HepG2 (cell line): ENCODE measurements at regions not wholly inside any gene's neighbourhood (a gene's known extent, or its start where the extent isn't known, plus 50 kb on each side); places are given as distances from the start of the nearest gene placed in this dataset.

Source experiments
- ATAC-seq: fragments of 200-7000 bp; cut with Tn5 transposase; 3 replicates; pipeline ENCODE4 v1.9.1; 2020; ENCODE audit warnings: mild to moderate bottlenecking, moderate library complexity
- BruUV-seq: library from RNA; stranded (reverse); fragments of 400-500 nt; replicated peaks from 2 replicates; lab custom pipeline; 2021; lab: Mats Ljungman, UMichigan
- CTCF ChIA-PET: fragments of 300-600 bp; formaldehyde crosslinking; extraction: SDS; loops from one replicate; lab custom pipeline; 2021; ENCODE audit warnings: low total read pairs, inconsistent platforms, low intra/inter-chr PET ratio; lab: Yijun Ruan, JAX
- POLR2A ChIA-PET: fragments of 350-600 bp; sonication (Branson Sonifier 250); formaldehyde crosslinking; loops from one replicate; lab custom pipeline; 2020; ENCODE audit warnings: antibody characterized with exemption, inconsistent platforms; lab: Yijun Ruan, JAX
- DNase-seq: peaks from one replicate; pipeline ENCODE4 v3.0.0-alpha.2; 2015; ENCODE audit warnings: low spot score
- FAIRE-seq: peaks from 3 replicates; lab custom pipeline; 2011; peaks lifted over from hg19 to GRCh38; lab: Jason Lieb, UNC
- H2AFZ ChIP-seq: one replicate; pipeline ENCODE4 v1.6.1; 2011; ENCODE audit warnings: low read length, inconsistent platforms
- H3K27ac ChIP-seq: fragments of 300-600 bp; 3 replicates; pipeline ENCODE4 v1.8.0; 2011; ENCODE audit warnings: mixed run types, mild to moderate bottlenecking, mixed read lengths, low read length, inconsistent platforms; ENCODE audit not compliant: insufficient read depth; ENCODE audit errors: extremely low read length
- H3K27me3 ChIP-seq, 2 experiments: fragments of 200-600 bp in 1 of 2; 2 replicates in 1 of 2; 3 replicates in 1 of 2; pipeline versions ENCODE4 v1.6.0 to v1.8.0; 2011; ENCODE audit warnings: low read length in 2 of 2, mild to moderate bottlenecking in 2 of 2, moderate library complexity in 2 of 2, inconsistent platforms in 1 of 2; ENCODE audit not compliant: insufficient read depth in 2 of 2, control insufficient read depth in 1 of 2
- H3K36me3 ChIP-seq, 2 experiments: fragments of 200-600 bp in 1 of 2; replicated peaks in 1 of 2; 2 replicates in 1 of 2; 3 replicates in 1 of 2; pipeline versions ENCODE4 v1.5.1 to v1.8.0; 2011; ENCODE audit warnings: low read length in 2 of 2, inconsistent platforms in 1 of 2; ENCODE audit not compliant: insufficient read depth in 2 of 2, control insufficient read depth in 1 of 2
- H3K4me1 ChIP-seq: 2 replicates; pipeline ENCODE4 v1.5.1; 2012; ENCODE audit warnings: low read length, inconsistent platforms; ENCODE audit not compliant: insufficient read depth
- H3K4me2 ChIP-seq: 2 replicates; pipeline ENCODE4 v1.6.0; 2011; ENCODE audit warnings: low read depth, low read length, inconsistent platforms
- H3K4me3 ChIP-seq, 3 experiments: fragments of 200-600 bp in 1 of 3; sonication (generic), shearing (Covaris generic) in 1 of 3; replicated peaks in 1 of 3; 2 replicates each; pipeline ENCODE4 v1.5.1; 2011 to 2016; ENCODE audit warnings: low read length in 3 of 3, inconsistent platforms in 2 of 3, low read depth in 2 of 3, mild to moderate bottlenecking in 2 of 3, control low read depth in 1 of 3, mixed read lengths in 1 of 3; ENCODE audit not compliant: insufficient read depth in 1 of 3
- H3K79me2 ChIP-seq: one replicate; pipeline ENCODE4 v1.6.1; 2011; ENCODE audit warnings: low read length, inconsistent platforms; ENCODE audit not compliant: insufficient read depth
- H3K9ac ChIP-seq: 2 replicates; pipeline ENCODE4 v1.6.0; 2011; ENCODE audit warnings: mild to moderate bottlenecking, low read depth, low read length, inconsistent platforms; ENCODE audit not compliant: insufficient read depth
- H3K9me3 ChIP-seq: 2 replicates; pipeline ENCODE4 v1.5.1; 2012; ENCODE audit warnings: mild to moderate bottlenecking, low read length
- H4K20me1 ChIP-seq: 2 replicates; pipeline ENCODE4 v1.6.0; 2011; ENCODE audit warnings: inconsistent platforms, mild to moderate bottlenecking, low read length, moderate library complexity; ENCODE audit not compliant: insufficient read depth
- AHR ChIP-seq: IDR thresholded peaks from 2 replicates; pipeline ENCODE4 v1.6.1; 2018; ENCODE audit warnings: missing genetic modification reagents, missing compliant biosample characterization
- BORCS8-MEF2B ChIP-seq: sonication (generic); formaldehyde crosslinking; IDR thresholded peaks from 2 replicates; pipeline ENCODE4 v1.8.0; 2022; ENCODE audit warnings: mild to moderate bottlenecking, missing genetic modification reagents
- NFAT5 ChIP-seq: sonication (generic); formaldehyde crosslinking; IDR thresholded peaks from 2 replicates; pipeline ENCODE4 v1.4.0; 2020; ENCODE audit warnings: missing genetic modification reagents
- SKIL ChIP-seq: sonication (generic); formaldehyde crosslinking; IDR thresholded peaks from 2 replicates; pipeline ENCODE4 v1.8.0; 2022; ENCODE audit warnings: missing genetic modification reagents, mild to moderate bottlenecking, moderate library complexity, borderline replicate concordance
- THAP11 ChIP-seq: IDR thresholded peaks from 2 replicates; pipeline ENCODE4 v1.6.1; 2016; ENCODE audit warnings: missing biosample characterization, missing genetic modification reagents
- ZNF160 ChIP-seq: sonication (generic); formaldehyde crosslinking; IDR thresholded peaks from 2 replicates; pipeline ENCODE4 v1.8.0; 2022; ENCODE audit warnings: mild to moderate bottlenecking, inconsistent platforms, missing genetic modification reagents
- ZNF362 ChIP-seq: sonication (generic); formaldehyde crosslinking; IDR thresholded peaks from 2 replicates; pipeline ENCODE4 v1.4.0; 2020; ENCODE audit warnings: missing genetic modification reagents, mild to moderate bottlenecking, borderline replicate concordance
- ZNF687 ChIP-seq: sonication (generic); formaldehyde crosslinking; IDR thresholded peaks from 2 replicates; pipeline ENCODE4 v1.5.1; 2020; ENCODE audit warnings: mild to moderate bottlenecking, missing genetic modification reagents, moderate library complexity
- ZNF883 ChIP-seq: sonication (generic); formaldehyde crosslinking; IDR thresholded peaks from 2 replicates; pipeline ENCODE4 v1.5.1; 2020; ENCODE audit warnings: mild to moderate bottlenecking, missing genetic modification reagents; ENCODE audit errors: not compliant biosample characterization
- ZSCAN22 ChIP-seq: sonication (generic); formaldehyde crosslinking; IDR thresholded peaks from 2 replicates; pipeline ENCODE4 v1.4.0; 2020; ENCODE audit warnings: mild to moderate bottlenecking, missing genetic modification reagents
- WGBS: methylation state at CpG from one replicate; pipeline ENCODE4 v1.1.6; 2017; ENCODE audit warnings: low lambda C conversion rate; 5-methylcytosine and 5-hydroxymethylcytosine counted together
- in situ Hi-C: cut with HindIII; loops from 2 replicates; pipeline ENCODE4 v1.10.0; 2017; ENCODE audit warnings: low pct_unique_long_range_greater_than_20kb; ENCODE audit not compliant: extremely low pct_ligation_motif_present
- intact Hi-C: fragments of 100-400 bp; cut with micrococcal nuclease; formaldehyde crosslinking; loops from one replicate; pipeline ENCODE4 v1.10.0; 2022; ENCODE audit not compliant: unreplicated experiment

GRCh38 chr13:109606520-109606919, 179.9 kb downstream of the IRS2 start:
- ChIA-PET CTCF (no interaction called here), POLR2A (no interaction called here)
- intact Hi-C loops = no loop called here
- TF ChIP-seq SKIL (no peak), ZNF883 (CRISPR knock-in tag) (no peak), ZSCAN22 (CRISPR knock-in tag) (no peak), BORCS8-MEF2B (CRISPR knock-in tag) (no peak), ZNF687 (CRISPR knock-in tag) (no peak), AHR (no peak), ZNF362 (no peak), THAP11 (CRISPR knock-in tag) (no peak), NFAT5 (no peak), ZNF160 (no peak)

More at GRCh38 chr13:109606520-109606919, 179.9 kb downstream of the IRS2 start:
- no peaks in the 10 kb centered on the region for H3K27me3 ChIP-seq
- FAIRE-seq (no peak), DNase-seq (no peak), ATAC-seq (no peak)
- H3K79me2 ChIP-seq = no peaks in the 10 kb centered on the region
- no peak overlapping the region for H2AFZ ChIP-seq
- no peak overlapping the region for H3K9ac ChIP-seq
- no peak overlapping the region for H3K4me3 ChIP-seq
- H3K36me3 ChIP-seq = no peaks in the 10 kb centered on the region
- no TSS peak for BruUV-seq
- in situ Hi-C loops = no loop called here
- peaks cover 17% of the 10 kb centered on the region; the same call in 1 of the 2 replicates for H3K9me3 ChIP-seq
- no peaks in the 10 kb centered on the region for H4K20me1 ChIP-seq
- H3K4me2 ChIP-seq = no peak overlapping the region
- WGBS = 0% methylated on average over 1 of the region's 2 CpGs
- no peak overlapping the region for H3K27ac ChIP-seq
- no peaks in the 10 kb centered on the region for H3K4me1 ChIP-seq
